DMS153 treated with DMSO at 0.1 percent for 48 hours (cell line): ENCODE measurements at regions not wholly inside any gene's neighbourhood (a gene's known extent, or its start where the extent isn't known, plus 50 kb on each side); places are given as distances from the start of the nearest gene placed in this dataset.

Experiments used
- DNase-seq: peaks from one replicate; lab custom pipeline; 2025; ENCODE audit not compliant: unreplicated experiment; lab: John Stamatoyannopoulos, UW

DNA sequence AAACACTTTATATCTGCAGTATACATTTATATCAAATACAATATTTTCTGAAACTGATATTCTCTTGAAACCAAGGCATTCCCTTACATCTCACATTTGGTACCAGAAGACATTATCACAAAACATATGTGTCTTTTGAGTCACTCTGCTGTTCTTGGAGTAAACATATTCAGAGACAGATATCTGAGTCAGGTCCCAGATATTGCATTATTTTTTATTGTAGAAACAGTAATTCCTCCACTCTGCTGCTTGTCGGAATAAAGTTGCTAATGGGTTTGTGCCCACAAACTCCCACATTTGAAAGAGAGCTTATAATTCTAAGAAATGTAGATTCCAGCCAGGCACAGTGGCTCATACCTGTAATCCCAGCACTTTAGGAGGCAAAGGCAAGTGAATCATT is 261.1 kb upstream of the DAPK1 start:
- no peak for DNase-seq

DNA sequence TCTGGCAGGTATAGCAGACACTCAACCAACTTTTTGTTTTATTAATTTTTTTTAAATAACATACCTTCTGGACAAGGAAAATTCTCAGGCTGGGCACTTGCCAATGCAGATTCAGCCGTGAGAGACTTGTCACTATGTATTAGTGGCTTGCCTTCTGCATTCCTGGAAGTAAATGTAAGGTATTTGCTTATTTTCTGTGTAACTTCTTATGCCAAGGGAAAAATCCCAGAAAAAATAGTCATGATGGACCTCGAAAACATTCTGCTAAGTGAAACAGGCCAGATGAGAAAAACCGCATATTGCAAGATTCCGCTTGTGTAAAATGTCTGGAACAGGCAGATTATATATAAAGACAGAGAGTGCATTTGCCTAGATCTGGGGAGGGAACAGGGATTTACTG is 260.3 kb upstream of the DAPK1 start:
- no peak for DNase-seq

DNA sequence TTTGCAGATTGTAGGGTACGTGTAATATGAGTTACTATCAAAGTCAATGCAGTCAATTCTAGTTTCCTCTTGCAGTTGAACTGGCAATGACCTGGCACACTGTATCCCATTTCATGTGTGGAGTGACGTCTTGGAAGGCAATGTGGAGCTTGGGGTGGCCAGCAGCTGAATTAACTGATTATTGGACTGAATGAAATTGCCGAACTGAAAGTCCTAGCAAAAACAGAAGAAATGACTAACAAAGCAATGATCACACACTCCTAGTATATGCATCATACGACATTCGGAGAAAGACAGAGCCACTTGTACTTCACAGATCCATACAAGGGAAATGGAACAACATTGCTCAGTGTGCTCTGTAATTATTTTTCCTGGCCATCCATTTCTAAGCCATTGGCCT is 259.1 kb upstream of the DAPK1 start:
- DNase-seq: no peak

GRCh38 chr9:87239312-87239711 is 258.4 kb upstream of the DAPK1 start:
- DNase-seq: no peak

- no peak for DNase-seq
These were observed 254.1 kb upstream of the DAPK1 start for GRCh38 chr9:87243602-87244001.

DNA sequence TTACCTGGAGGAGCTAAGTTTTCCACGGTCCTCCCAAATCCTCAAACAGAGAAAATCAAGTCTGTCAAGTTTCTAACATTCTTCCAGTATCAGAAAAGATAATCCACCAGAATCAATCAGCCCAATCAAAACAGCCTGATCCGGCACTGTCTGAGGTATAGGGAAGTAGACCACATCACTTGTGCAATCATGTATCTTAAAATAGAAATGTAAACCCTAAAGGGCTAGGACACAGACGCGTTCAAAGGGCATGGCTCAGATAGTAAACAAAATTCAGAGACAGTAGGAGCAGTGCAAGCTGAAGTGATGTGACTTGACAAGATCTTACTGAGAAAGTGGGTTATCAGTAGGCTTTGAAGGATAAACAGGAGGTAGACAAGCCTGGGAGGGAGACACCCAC is 252.4 kb upstream of the DAPK1 start:
- no peak for DNase-seq

DNA sequence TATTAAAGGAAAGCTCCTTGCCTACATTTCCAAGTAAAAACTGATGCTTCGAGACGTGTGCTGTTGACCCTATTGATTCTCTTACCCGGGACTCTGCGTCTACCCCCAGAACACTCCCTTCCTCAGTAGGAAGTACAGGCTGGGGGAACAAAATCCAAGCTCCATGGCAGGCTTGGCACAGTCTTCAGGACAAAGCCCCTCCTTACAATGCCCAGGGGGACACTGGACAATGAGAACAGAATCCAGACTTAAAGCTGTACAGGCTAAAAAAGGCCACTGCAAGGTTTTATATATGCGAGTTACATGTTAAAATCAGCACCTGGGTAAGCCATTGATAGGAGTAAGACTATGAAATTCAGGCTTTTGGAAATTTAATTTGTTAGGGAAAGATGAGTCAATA is 250.6 kb upstream of the DAPK1 start:
- DNase-seq: no peak

DNA sequence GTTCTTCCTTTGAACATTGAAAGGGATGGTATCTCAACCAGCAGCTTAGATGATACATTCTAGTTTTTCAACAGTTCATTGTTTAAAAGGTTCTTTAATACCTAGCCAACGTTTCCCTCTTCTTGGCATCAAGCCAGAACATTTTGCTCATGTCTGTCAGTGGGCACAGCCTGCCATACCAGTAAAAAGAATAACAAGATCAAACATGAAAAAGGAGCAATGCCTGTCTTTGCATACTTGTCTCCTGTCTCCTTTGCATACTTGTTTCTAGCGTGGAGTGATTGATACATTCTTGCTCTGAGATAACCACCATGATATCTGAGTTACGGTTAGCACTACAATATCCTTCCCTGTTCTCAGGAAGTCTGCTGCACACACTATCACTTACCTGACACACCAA is 248.6 kb upstream of the DAPK1 start:
- no peak for DNase-seq

DNA sequence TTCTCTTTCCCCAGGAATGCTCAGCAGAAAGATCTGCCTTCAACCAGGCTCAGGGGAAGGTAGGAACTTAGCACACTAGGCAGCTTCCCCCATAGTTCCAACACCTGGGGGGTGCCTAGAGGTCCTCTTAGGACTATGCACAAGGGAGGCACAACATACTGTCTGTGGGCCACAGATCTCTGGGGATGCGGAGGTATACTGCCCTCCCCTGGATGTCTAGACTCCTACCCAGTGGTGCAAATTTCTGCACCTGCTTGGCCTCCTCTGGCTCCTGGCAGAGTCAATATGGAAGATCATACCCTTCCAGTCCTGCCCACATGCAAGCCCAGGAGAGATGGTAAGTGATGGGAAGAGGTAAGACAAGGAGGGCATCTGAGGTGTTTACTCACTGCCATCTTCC is 247.5 kb upstream of the DAPK1 start:
- no peak for DNase-seq

- no peak for DNase-seq
These were observed 242.1 kb upstream of the DAPK1 start for GRCh38 chr9:87255431-87256155.

GRCh38 chr9:87256973-87257372 is 240.7 kb upstream of the DAPK1 start:
- DNase-seq: no peak

DNA sequence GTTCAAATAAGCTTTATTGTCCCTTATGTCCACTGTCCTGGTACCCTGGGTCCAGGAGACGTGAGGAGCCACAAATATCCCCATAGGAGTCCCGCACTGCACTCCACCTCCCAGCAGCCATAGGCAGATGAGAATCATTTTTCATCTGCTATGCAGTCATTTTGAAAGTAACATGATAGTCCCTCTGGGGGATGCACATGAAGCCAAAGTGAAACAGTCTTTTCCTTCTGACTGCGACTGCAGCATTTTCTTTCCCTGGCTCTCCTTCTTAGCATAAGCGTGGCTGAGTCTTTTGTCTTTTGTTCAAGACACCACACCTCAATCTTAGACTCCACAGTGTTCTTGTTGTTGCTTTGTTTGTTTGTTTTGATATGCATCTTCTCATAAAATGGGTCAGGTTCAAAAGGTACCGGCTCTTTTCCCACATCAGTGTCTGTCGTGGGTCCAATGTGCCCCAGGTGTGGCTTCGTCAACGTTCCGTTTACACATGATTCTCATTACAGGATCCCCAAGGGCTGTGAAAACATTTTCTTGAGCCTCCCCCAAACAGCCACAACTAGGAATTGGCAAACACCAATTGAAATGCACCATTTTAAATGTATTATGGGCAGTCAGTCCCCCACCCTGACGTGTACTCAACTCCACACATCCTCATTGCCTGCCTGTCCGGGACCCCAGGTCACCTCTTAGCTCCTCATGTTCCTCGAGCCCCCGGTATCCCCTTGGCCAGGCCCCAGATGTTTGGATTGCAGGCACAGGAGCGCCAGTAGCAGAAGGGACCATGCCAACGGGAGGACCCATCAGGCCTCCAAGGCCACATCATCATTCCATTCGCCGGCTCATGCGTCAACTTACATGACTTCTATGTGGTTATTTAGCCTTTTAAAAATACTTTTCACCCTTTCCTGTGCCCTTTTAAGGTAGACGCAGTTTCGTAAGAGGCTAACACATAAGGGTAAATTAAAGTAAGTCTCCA is 237.8 kb upstream of the DAPK1 start:
- no peak for DNase-seq

GRCh38 chr9:87263291-87263690 is 234.4 kb upstream of the DAPK1 start:
- DNase-seq: no peak

DNA sequence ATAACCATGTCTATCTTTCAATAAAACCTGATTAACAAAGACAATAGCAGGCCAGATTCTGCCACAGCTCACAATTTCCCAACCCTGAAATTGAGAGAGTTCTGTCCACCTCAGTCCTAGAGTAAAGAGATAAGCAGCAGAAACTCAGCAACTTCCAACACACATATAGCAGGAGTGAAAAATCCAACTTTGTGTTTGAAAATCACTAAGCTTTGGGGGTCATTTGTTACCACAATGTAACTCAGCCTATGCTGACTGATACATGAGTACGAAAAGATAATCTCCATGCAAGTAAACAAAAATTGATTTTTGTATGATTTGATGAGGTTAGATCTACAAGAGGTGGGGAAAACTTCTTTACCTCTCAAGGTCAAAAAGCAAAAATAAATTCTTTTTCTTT is 231.0 kb upstream of the DAPK1 start:
- no peak for DNase-seq

- no peak for DNase-seq
These were observed 230.2 kb upstream of the DAPK1 start for GRCh38 chr9:87267251-87268070.

DNA sequence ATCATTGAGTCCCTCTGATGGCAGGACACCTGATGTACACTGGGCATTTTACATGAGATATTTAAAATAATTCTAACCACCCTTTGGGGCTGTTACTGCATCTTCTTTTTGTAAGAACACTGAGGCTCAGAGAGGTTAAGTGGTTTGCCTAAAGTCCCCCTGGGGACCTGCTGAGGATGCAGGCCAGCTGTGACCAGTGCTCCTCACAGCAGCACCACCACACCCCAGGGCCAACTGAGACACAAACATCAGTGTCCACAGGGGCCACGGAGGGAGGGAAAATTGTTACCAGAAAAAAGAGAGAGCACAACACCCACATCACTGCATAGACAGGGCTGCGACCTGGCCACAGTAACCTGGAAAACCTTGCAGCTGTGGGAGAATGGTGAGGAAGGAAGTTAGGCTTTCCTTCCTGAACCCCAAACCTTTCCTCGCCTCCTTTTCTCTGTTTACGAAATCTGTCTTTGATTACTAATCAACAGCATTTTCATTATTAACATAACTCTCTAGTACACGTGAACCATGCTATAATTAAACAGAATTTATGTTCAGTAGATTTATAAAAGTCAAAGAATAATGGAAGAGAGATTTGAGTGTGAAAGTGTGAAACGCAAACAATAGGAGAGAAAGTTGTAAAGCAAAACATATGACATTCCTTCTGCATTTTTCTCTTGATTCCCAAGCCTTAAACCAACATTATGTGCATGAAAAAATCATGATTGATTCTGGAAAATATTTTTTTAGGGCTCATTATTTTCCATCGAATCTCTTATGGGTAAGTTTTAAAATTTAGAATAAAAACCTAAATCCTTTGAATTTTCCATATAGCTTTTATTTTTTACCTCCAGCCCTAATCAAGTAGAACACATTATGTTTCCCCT is 228.1 kb upstream of the DAPK1 start:
- no peak for DNase-seq

GRCh38 chr9:87270221-87270847 is 227.3 kb upstream of the DAPK1 start:
- DNase-seq: peak; percentile 3

DNA sequence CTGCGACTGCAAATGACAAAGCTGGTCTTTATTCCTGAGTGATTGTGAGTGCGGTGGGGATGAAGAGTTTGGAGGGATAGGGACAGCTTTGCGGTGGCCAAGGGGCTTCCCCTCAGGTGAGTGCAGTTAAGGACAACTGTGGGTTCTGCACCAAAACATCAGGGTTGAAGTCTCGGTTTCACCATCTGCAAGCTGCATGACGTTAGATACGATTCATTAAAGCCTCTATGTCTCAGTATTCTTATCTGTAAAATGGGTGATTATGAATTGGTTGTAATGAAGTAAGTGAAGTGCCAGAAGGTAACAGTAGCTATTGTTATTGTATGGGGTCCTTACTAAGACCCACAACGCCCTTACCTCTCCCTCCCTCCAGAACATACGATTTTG is 226.8 kb upstream of the DAPK1 start:
- no peak for DNase-seq

- DNase-seq: no peak
These were observed 225.8 kb upstream of the DAPK1 start for GRCh38 chr9:87271696-87272477.
